Panc1 (cell line): ENCODE measurements at regions not wholly inside any gene's neighbourhood (a gene's known extent, or its start where the extent isn't known, plus 50 kb on each side); places are given as distances from the start of the nearest gene placed in this dataset.

Source experiments
- CTCF ChIP-seq: fragments of 450-650 bp; IDR thresholded peaks from 2 replicates; pipeline ENCODE4 v1.5.1; 2017; ENCODE audit warnings: mild to moderate bottlenecking
- POLR2AphosphoS5 ChIP-seq: IDR thresholded peaks from 2 replicates; pipeline ENCODE4 v1.6.1; 2012; ENCODE audit warnings: mild to moderate bottlenecking, low read depth, low read length, moderate library complexity
- REST ChIP-seq, 2 experiments: IDR thresholded peaks; 2 replicates each; pipeline ENCODE4 v1.6.1; 2011 to 2012; ENCODE audit warnings: low read depth in 2 of 2, control low read depth in 1 of 2, low read length in 1 of 2, mild to moderate bottlenecking in 1 of 2, moderate library complexity in 1 of 2; ENCODE audit not compliant: insufficient read depth in 1 of 2

- TF ChIP-seq CTCF (no peak), REST (IDR thresholded peaks at IDR 0.05; ENCODE audit: insufficient read depth in 1 of 2, low read depth in 2 of 2, low read length in 1 of 2) (no peak), POLR2AphosphoS5 (no peak)
Measured at GRCh38 chr2:64342195-64343099, 111.5 kb upstream of the LGALSL start.
